GM10266 (cell line): ENCODE measurements at regions not wholly inside any gene's neighbourhood (a gene's known extent, or its start where the extent isn't known, plus 50 kb on each side); places are given as distances from the start of the nearest gene placed in this dataset.

Experiments
- DNase-seq: peaks from one replicate; pipeline ENCODE4 v3.0.0; 2012; ENCODE audit errors: extremely low spot score
- TF ChIP-seq, protein P1 (sequence below): IDR thresholded peaks from 2 replicates; pipeline ENCODE4 v1.5.1; 2012; ENCODE audit warnings: mild to moderate bottlenecking, low read depth; ENCODE audit not compliant: control insufficient read depth, insufficient read depth; ENCODE audit errors: missing control alignments

DNA sequence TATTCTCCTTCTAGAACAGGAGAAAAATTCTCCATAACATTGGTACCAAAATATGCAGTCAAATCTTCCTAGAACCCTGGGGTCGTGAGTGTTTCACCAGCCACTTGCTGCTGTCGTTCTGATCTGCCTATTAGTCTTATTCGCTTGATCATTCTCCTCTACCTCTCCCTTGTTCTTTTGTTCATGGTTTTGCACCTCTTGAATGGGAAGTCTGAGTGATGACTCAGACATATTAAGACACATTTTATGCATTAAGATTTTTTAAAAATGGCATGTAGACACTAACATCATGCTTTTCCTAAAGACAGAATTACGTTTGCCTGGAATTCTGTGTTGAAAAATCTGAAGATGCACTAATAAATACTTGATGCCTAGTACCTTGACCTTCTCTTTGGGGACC, 159.2 kb upstream of the LRIG3 start:
- DNase-seq = no peak
- TF ChIP-seq, protein P1, sequence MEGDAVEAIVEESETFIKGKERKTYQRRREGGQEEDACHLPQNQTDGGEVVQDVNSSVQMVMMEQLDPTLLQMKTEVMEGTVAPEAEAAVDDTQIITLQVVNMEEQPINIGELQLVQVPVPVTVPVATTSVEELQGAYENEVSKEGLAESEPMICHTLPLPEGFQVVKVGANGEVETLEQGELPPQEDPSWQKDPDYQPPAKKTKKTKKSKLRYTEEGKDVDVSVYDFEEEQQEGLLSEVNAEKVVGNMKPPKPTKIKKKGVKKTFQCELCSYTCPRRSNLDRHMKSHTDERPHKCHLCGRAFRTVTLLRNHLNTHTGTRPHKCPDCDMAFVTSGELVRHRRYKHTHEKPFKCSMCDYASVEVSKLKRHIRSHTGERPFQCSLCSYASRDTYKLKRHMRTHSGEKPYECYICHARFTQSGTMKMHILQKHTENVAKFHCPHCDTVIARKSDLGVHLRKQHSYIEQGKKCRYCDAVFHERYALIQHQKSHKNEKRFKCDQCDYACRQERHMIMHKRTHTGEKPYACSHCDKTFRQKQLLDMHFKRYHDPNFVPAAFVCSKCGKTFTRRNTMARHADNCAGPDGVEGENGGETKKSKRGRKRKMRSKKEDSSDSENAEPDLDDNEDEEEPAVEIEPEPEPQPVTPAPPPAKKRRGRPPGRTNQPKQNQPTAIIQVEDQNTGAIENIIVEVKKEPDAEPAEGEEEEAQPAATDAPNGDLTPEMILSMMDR = no peak

DNA sequence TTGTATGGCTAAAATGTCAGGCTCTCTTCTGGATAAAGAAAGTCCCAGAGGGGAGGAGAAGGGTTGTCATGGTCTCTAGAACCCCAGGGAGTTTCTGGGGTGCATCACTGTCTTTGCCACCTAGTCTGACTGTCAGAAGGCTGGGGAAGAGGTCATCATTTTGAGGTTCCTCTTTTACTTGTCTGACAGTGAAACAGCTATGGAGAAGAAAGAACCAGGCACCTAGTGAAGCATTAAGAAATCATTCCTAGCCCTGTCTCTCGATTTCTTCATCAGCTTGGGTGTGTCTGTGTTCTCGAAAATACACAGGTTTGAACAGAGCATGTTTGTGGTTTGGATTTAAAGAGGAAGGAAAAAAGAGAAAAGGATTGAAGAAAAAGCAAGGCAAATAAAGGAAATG, 158.7 kb upstream of the LRIG3 start:
- TF ChIP-seq, protein P1 = no peak
- no peak for DNase-seq

DNA sequence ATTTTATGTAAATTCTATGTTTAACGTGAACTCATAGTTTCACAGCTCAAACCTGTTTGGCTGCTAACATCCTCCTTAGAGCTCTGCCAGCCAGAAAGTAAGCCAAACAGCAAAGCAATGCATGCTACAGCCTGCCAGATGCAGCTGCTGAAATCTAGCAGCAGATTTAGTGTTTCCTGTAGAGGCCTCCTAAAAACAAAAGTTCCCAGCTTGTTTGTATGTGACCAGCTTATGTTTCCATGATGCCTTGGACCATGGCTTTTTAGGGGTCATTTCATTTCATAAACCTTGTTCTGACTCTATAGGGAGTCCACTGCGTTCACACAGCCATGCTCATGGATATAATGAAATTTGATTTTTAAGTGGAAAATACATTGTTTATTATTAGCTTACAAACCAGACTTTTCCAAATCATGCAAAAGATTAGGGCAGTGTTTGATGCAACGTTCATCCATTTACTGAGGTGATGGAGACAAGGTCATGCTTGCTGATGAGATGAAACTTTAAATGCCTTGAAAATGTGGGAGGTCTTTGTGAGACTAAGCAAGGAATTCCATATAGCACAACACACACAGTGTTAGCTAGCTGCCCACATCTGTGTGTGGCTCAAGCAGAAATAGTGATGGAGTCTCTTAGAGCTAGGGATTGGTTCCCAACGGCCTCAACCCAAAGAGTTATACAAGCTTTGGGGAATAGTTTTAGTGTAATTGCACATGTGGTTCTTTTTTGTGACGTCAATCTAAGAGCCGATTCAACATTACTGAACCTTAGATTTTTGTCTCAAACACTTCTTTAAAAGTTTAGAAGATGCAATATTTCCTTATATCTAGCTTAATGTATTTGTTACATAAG, 157.5 kb upstream of the LRIG3 start:
- no peak for DNase-seq
- TF ChIP-seq, protein P1 = no peak

DNA sequence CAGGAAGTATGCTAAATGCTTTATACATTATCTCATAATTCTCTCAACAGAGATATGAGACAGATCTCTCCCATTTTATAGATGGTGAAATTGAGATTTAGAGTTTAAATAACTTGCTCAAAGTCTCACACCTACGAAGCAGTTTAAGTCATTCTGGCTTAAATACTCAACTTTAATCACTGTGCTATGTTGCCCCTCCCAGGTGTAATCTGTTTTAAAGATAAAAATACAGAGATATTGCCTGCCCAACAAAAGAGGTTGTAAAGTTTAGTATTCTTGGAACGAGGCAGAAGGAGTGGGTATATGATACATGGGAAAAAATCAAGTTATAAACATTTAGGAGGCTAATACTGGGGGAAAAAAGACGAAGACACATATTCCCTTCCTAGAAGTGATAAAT, 156.8 kb upstream of the LRIG3 start:
- TF ChIP-seq, protein P1 = no peak
- no peak for DNase-seq

DNA sequence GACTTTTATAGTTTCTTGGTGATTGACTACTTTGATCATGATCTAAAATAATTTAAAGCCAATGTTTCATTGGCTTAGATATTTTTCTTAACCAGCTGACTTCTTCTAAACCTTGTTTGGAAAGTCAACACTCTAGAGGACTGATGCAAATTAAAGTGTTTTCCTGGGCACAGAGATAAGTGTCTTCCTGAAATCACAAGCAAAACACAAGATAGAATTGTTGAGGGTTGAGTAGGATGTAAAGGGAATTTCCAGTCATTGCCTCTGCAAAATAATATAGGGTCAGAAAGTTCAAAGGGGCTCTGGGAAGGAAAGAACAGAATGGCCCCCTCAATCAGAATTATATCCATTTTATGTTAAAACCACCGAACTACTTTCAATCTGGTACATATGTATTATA, 156.3 kb upstream of the LRIG3 start:
- DNase-seq = no peak
- TF ChIP-seq, protein P1 = no peak

DNA sequence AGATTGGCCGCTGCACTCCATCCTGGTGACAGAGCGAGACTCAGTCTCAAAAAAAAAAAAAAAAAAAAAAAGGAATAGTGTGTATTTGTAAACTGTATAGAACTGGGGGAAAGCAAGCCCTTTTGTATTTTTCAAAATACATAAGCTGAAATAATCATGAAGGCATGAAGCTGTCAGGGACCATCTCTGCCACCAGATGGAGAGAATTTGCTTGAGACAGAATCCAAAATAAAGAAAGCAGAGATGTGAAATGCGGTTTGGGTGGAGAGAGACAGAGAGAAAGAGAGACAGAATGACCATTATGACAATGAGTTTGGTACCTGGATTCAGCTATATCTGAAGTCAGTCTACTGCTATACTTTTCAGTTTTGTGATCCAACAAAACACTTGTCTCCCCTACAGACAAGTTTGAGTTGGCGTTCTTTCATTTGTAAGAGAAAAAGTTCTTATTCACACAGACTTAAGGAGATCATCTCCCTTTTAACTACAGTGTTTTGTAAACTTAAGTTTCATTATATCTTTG, 155.7 kb upstream of the LRIG3 start:
- TF ChIP-seq, protein P1 = no peak
- DNase-seq = no peak

DNA sequence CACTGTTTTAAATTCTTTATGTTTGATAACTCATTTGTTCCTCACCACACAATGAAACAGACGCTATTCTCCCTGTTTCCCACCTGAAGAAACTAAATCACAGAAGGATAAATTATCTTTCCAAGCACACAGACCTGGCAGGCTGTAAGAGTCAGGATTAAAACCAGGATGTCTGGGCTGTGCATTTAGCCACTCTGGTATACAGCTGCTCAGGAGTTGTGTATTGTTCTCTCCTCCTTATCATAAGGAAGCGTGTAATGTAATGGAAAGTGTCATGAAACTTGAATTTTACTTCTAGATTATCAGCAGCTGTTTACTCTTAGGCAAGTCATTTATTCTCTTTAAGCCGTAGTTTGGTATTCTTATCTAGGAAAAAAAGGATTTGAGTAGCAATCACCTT, 154.8 kb upstream of the LRIG3 start:
- TF ChIP-seq, protein P1 = no peak
- no peak for DNase-seq
